Retinal pigment epithelial cell (primary cell): ENCODE measurements at regions not wholly inside any gene's neighbourhood (a gene's known extent, or its start where the extent isn't known, plus 50 kb on each side); places are given as distances from the start of the nearest gene placed in this dataset.

Experiments used
- DNase-seq: peaks from one replicate; pipeline ENCODE4 v3.0.0-alpha.2; 2010; ENCODE audit warnings: low read depth
- H3K4me3 ChIP-seq: 2 replicates; pipeline ENCODE4 v1.5.1; 2011; ENCODE audit warnings: mild to moderate bottlenecking, low read length, control low read depth, moderate library complexity
- TF ChIP-seq, protein P1 (sequence below): conservative IDR thresholded peaks from 2 replicates; pipeline ENCODE4 v1.5.1; 2011; ENCODE audit warnings: low read depth, low read length, control low read depth, inconsistent platforms

DNA sequence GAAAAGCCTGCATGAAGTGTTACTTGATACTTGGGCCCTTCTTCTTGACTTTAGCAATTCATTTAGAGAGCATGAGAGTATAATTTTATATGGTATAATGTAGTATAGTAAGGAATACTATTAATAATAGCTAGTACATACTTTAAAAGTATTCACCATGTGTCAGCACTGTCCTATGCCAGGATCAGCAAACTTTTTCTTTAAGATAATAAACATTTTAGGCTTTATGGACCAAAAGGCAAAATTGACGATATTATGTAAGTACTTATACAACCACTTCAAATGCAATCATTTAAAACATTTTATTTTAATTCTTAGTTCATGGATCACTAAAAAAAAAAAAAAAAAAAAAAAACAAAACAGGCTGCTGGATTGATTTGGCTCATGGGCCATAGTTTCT is 163.9 kb downstream of the IBTK start:
- TF ChIP-seq, protein P1, sequence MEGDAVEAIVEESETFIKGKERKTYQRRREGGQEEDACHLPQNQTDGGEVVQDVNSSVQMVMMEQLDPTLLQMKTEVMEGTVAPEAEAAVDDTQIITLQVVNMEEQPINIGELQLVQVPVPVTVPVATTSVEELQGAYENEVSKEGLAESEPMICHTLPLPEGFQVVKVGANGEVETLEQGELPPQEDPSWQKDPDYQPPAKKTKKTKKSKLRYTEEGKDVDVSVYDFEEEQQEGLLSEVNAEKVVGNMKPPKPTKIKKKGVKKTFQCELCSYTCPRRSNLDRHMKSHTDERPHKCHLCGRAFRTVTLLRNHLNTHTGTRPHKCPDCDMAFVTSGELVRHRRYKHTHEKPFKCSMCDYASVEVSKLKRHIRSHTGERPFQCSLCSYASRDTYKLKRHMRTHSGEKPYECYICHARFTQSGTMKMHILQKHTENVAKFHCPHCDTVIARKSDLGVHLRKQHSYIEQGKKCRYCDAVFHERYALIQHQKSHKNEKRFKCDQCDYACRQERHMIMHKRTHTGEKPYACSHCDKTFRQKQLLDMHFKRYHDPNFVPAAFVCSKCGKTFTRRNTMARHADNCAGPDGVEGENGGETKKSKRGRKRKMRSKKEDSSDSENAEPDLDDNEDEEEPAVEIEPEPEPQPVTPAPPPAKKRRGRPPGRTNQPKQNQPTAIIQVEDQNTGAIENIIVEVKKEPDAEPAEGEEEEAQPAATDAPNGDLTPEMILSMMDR = no peak
- H3K4me3 ChIP-seq = no peak overlapping the region
- DNase-seq = no peak

DNA sequence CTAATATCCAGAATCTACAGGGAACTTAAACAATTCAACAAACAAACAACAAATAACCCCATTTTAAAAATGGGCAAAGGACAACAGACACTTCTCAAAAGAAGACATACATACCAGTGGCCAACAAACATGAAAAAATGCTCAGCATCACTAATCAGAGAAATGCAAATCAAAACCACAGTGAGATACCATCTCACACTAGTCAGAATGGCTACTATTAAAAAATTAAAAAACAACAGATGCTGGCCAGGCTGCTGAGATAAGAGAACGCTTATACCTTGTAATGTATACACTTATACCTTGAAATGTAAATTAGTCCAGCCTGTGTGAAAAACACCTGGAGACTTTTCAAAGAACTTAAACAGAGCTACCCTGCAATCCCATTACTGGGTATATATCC is 166.8 kb downstream of the IBTK start:
- H3K4me3 ChIP-seq = no peak overlapping the region
- DNase-seq = no peak
- TF ChIP-seq, protein P1 = no peak

DNA sequence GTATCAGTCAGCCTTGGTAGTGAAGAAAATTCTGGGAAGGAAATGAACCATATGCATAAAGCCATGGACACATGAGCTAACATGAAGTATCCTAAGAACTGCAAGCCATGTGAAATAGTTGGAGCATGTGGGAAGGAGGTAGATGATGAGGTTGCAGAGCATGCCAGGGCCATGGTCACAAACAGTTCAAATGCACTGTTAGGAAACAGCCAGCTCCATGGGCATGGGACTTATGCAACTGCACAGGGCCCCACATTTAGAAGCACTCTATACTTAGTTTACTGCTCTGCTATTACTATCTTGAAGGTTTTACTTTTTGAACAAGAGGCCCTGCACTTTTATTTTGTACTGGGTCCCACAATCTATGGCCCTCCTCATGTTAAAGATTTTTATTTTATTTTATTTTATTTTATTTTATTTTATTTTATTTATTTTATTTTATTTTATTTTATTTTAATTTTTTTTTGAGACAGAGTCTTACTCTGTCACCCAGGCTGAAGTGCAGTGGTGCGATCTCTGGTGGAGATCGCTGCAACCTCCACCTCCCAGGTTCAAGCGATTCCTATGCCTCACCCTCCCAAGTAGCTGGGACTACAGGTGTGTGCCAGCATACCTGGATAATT is 169.1 kb downstream of the IBTK start:
- DNase-seq = no peak
- no peak overlapping the region for H3K4me3 ChIP-seq
- TF ChIP-seq, protein P1 = no peak

DNA sequence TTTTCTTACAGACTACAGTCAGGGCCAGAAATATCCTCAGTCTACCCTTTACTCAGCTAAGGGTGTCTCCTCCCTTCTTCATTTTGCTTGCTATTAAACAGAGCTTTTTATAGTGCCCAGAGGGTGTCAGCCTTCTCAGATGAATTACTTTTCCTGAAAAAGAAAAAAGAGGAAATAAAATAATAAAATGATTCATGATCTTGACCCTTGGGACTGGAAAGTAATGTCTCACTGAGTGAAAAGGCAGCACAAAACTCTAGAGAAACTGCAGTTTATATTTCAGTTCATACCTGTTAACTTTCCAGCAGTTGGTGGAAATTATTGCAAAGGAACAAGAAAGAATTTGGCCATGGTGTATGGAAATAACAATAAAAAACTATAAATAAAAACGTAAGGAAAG is 170.6 kb downstream of the IBTK start:
- H3K4me3 ChIP-seq = no peak overlapping the region
- DNase-seq = no peak
- TF ChIP-seq, protein P1 = no peak

DNA sequence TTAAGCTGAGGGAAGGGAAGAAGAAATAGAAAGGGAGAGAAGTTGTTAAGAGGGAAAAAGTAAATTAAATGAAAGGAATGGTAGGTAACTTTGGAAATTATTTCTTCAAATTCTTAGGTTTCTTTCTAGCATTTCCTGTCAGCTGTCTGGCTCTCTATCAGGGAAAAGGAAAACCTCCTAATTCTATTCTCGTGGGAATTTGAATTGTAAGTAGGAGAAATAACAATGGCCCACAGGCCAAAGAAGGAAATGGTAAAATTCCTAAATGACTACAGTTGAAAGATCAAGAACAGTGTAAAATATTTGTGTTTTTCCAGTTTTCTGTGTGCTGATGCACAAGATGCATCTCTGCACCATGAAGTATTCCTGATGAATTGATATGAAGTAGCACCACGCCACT is 173.0 kb downstream of the IBTK start:
- TF ChIP-seq, protein P1 = no peak
- no peak for DNase-seq
- no peak overlapping the region for H3K4me3 ChIP-seq

DNA sequence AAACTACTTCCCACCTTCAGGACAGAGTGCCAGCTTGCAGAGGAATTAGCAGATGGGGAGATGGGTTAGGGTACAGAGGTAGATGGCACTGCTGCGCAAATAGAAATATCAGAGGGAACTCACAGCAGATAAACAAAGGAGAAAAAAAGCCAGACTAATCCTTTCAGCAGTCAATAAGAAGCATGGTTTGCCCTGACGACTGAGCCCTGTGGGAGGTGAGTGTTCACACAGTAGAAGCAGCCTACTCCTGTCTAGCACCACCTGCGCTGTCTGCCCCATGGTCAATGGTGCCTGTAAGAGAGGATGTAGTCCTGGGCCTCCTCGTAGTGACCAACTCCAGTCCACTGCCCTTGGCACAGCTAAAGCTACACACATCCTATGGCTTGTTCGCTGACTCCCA is 174.1 kb downstream of the IBTK start:
- no peak overlapping the region for H3K4me3 ChIP-seq
- no peak for DNase-seq
- TF ChIP-seq, protein P1 = no peak

DNA sequence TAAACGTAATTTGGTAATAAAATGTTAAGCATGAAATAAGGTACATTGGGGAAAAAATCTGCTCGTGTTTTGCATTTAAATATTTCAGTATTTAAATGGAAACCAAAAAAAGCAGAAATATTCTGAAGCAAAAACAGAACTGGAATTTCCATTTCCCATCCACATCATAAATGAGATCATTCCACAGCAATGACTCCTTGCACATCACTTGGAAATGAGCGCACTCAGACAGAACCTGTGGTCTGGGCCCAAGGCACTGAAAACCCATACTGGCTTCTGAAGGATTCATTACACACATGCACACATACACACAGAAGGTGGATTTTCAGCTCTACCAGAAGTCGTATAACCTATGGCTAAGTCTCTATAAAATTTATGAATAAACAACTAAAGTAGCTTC is 174.8 kb downstream of the IBTK start:
- TF ChIP-seq, protein P1 = no peak
- DNase-seq = no peak
- no peak overlapping the region for H3K4me3 ChIP-seq
